K562 (cell line): ENCODE measurements at regions not wholly inside any gene's neighbourhood (a gene's known extent, or its start where the extent isn't known, plus 50 kb on each side); places are given as distances from the start of the nearest gene placed in this dataset.

ENCODE experiments used
- ATAC-seq: fragments of 200-7000 bp; cut with Tn5 transposase; 3 replicates; pipeline ENCODE4 v1.9.1; 2020; ENCODE audit warnings: moderate library complexity
- BruUV-seq: library from RNA; stranded (reverse); fragments of 400-500 nt; replicated peaks from 2 replicates; lab custom pipeline; 2021; lab: Mats Ljungman, UMichigan
- CTCF ChIA-PET: fragments of 300-600 bp; formaldehyde crosslinking; extraction: SDS; loops from one replicate; lab custom pipeline; 2021; ENCODE audit warnings: low intra/inter-chr PET ratio; lab: Yijun Ruan, JAX
- POLR2A ChIA-PET: fragments of 300-600, 350-650 bp; sonication (Branson Sonifier 250); formaldehyde crosslinking; extraction: SDS; loops from one replicate; lab custom pipeline; 2021; ENCODE audit warnings: antibody characterized with exemption, inconsistent platforms; lab: Yijun Ruan, JAX
- DNase-seq, 4 experiments: peaks; one replicate each; pipeline versions ENCODE4 v3.0.0 to v3.0.0-alpha.2; 2011 to 2018; ENCODE audit warnings: low spot score in 3 of 4, mixed read lengths in 3 of 4; ENCODE audit errors: extremely low read depth in 1 of 4
- FAIRE-seq: peaks from 2 replicates; lab custom pipeline; 2011; peaks lifted over from hg19 to GRCh38; lab: Jason Lieb, UNC
- H2AFZ ChIP-seq: 2 replicates; pipeline ENCODE4 v1.6.0; 2011; ENCODE audit warnings: low read depth, low read length, control low read depth, inconsistent platforms
- H3K27ac ChIP-seq: fragments of 200-600 bp; 3 replicates; pipeline ENCODE4 v1.8.0; 2011; ENCODE audit warnings: low read depth, mild to moderate bottlenecking, control low read depth, inconsistent platforms, low read length, moderate library complexity, mixed read lengths; ENCODE audit errors: extremely low read depth
- H3K27me3 ChIP-seq, 2 experiments: fragments of 300-600 bp in 1 of 2; 2 replicates in 1 of 2; 3 replicates in 1 of 2; pipeline versions ENCODE4 v1.6.0 to v1.8.0; 2011; ENCODE audit warnings: inconsistent platforms in 2 of 2, low read length in 2 of 2, mild to moderate bottlenecking in 1 of 2, mixed read lengths in 1 of 2, moderate library complexity in 1 of 2; ENCODE audit not compliant: control insufficient read depth in 2 of 2, insufficient read depth in 2 of 2
- H3K36me3 ChIP-seq: fragments of 300-600 bp; 3 replicates; pipeline ENCODE4 v1.8.0; 2011; ENCODE audit warnings: mild to moderate bottlenecking, low read length, inconsistent platforms; ENCODE audit not compliant: control insufficient read depth, insufficient read depth
- H3K4me1 ChIP-seq, 2 experiments: fragments of 200-600 bp in 1 of 2; replicated peaks in 1 of 2; 2 replicates in 1 of 2; 3 replicates in 1 of 2; pipeline versions ENCODE4 v1.5.1 to v1.8.0; 2011; ENCODE audit warnings: inconsistent platforms in 2 of 2, low read length in 2 of 2, mild to moderate bottlenecking in 1 of 2, mixed read lengths in 1 of 2, moderate library complexity in 1 of 2; ENCODE audit not compliant: control insufficient read depth in 2 of 2, insufficient read depth in 2 of 2
- H3K4me2 ChIP-seq: 2 replicates; pipeline ENCODE4 v1.6.1; 2011; ENCODE audit warnings: low read length, control low read depth, inconsistent platforms, mixed read lengths; ENCODE audit not compliant: insufficient read depth
- H3K4me3 ChIP-seq: fragments of 200-600 bp; sonication (generic), shearing (Covaris generic); 2 replicates; pipeline ENCODE4 v1.5.1; 2016; ENCODE audit warnings: control low read depth, inconsistent platforms
- H3K79me2 ChIP-seq: fragments of 200-600 bp; 3 replicates; pipeline ENCODE4 v1.8.0; 2011; ENCODE audit warnings: low read length, inconsistent platforms; ENCODE audit not compliant: control insufficient read depth, insufficient read depth
- H3K9ac ChIP-seq, 2 experiments: 2 replicates each; pipeline versions ENCODE4 v1.6.0 to v1.6.1; 2011; ENCODE audit warnings: low read depth in 2 of 2, low read length in 2 of 2, control low read depth in 1 of 2, inconsistent platforms in 1 of 2, mild to moderate bottlenecking in 1 of 2, mixed read lengths in 1 of 2; ENCODE audit not compliant: insufficient read depth in 1 of 2
- H3K9me1 ChIP-seq: one replicate; pipeline ENCODE4 v1.6.0; 2011; ENCODE audit warnings: inconsistent platforms, mild to moderate bottlenecking, low read length, moderate library complexity; ENCODE audit not compliant: control insufficient read depth, insufficient read depth
- H3K9me3 ChIP-seq: replicated peaks from 2 replicates; pipeline ENCODE4 v1.5.1; 2011; ENCODE audit warnings: low read depth, low read length, inconsistent platforms; ENCODE audit not compliant: control insufficient read depth, insufficient read depth
- H4K20me1 ChIP-seq: replicated peaks from 2 replicates; pipeline ENCODE4 v1.6.1; 2011; ENCODE audit warnings: low read length, inconsistent platforms, mixed read lengths; ENCODE audit not compliant: control insufficient read depth, insufficient read depth
- HDAC6 ChIP-seq: IDR thresholded peaks from 2 replicates; pipeline ENCODE4 v1.6.1; 2012; ENCODE audit warnings: low read depth, mild to moderate bottlenecking, control low read depth, inconsistent platforms, low read length, moderate library complexity
- MEIS2 ChIP-seq: fragments of 450-650 bp; IDR thresholded peaks from 2 replicates; pipeline ENCODE4 v1.6.1; 2014; ENCODE audit warnings: mild to moderate bottlenecking; ENCODE audit not compliant: partially characterized antibody
- NFXL1 ChIP-seq: fragments of 450-650 bp; formaldehyde crosslinking; IDR thresholded peaks from 2 replicates; pipeline ENCODE4 v1.4.0; 2021; ENCODE audit warnings: mild to moderate bottlenecking
- ZNF324 ChIP-seq: fragments of 250-450 bp; sonication (Bioruptor Pico); IDR thresholded peaks from 2 replicates; pipeline ENCODE4 v1.4.0; 2020; ENCODE audit warnings: mild to moderate bottlenecking
- ZNF445 ChIP-seq: fragments of 250-450 bp; sonication (Bioruptor Pico); IDR thresholded peaks from 2 replicates; pipeline ENCODE4 v1.4.0; 2020; ENCODE audit warnings: low read depth, mild to moderate bottlenecking, moderate library complexity
- ZNF507 ChIP-seq: conservative IDR thresholded peaks from 2 replicates; pipeline ENCODE4 v1.6.1; 2017; ENCODE audit warnings: missing genetic modification characterization, missing compliant biosample characterization
- WGBS: fragments of 100-300 bp; shearing (Covaris generic); methylation state at CpG from one replicate; pipeline ENCODE4 v1.1.6; 2016; ENCODE audit warnings: low coverage, mixed read lengths; ENCODE audit not compliant: insufficient coverage; ENCODE audit errors: missing lambda C conversion rate; 5-methylcytosine and 5-hydroxymethylcytosine counted together
- in situ Hi-C: fragments of 300-500 bp; cut with MboI; formaldehyde crosslinking; loops from 4 replicates; pipeline ENCODE4 v1.15.0; 2018; ENCODE audit warnings: inconsistent platforms, mixed read lengths
- intact Hi-C: fragments of 100-400 bp; cut with micrococcal nuclease; formaldehyde crosslinking; loops from 2 replicates; pipeline ENCODE4 v1.14.2; 2022

- CTCF ChIA-PET, result no interaction called here
- Histone ChIP-seq H2AFZ (no peak overlapping the region), H3K4me3 (no peak overlapping the region), H3K36me3 (no peaks in the 10 kb centered on the region), H3K9me3 (no peaks in the 10 kb centered on the region), H3K4me1 (no peaks in the 10 kb centered on the region), H3K27me3 (no peaks in the 10 kb centered on the region), H3K4me2 (no peak overlapping the region), H3K9ac (no peak overlapping the region), H4K20me1 (no peaks in the 10 kb centered on the region), H3K27ac (no peak overlapping the region), H3K79me2 (no peaks in the 10 kb centered on the region), H3K9me1 (no peaks in the 10 kb centered on the region)
- no peak for DNase-seq
- no peak for ATAC-seq
- peak; percentile 62 for TF ChIP-seq MEIS2
- TF ChIP-seq ZNF324 (CRISPR knock-in tag), result peak; percentile 93
- TF ChIP-seq ZNF445 (CRISPR knock-in tag), result 0 out of 2 replicates have a peak, but pooled peaks have one; percentile 35
- TF ChIP-seq HDAC6, result no peak
- POLR2A ChIA-PET, result no interaction called here
- in situ Hi-C loops, result no loop called here
- intact Hi-C loops, result no loop called here
- no peak for FAIRE-seq
- 2% methylated on average over 2 of the region's 2 CpGs for WGBS
- no TSS peak for BruUV-seq
Observed at GRCh38 chr3:153392363-153392762, 230.3 kb downstream of the RAP2B start.

GRCh38 chr3:153394017-153394416 is 232.0 kb downstream of the RAP2B start:
- H3K36me3 ChIP-seq, result no peaks in the 10 kb centered on the region
- no peaks in the 10 kb centered on the region for H3K27me3 ChIP-seq
- WGBS, result 13% methylated on average over 1 of the region's 1 CpG
- no peaks in the 10 kb centered on the region for H3K79me2 ChIP-seq
- TF ChIP-seq ZNF507 (tag) (peak; percentile 87), NFXL1 (CRISPR knock-in tag) (no peak)
- TF ChIP-seq, all 486 proteins: peak for 1
- Histone ChIP-seq H3K27ac (no peak overlapping the region), H3K4me2 (no peak overlapping the region), H2AFZ (no peak overlapping the region), H4K20me1 (no peaks in the 10 kb centered on the region), H3K9me3 (no peaks in the 10 kb centered on the region), H3K4me1 (no peaks in the 10 kb centered on the region), H3K9me1 (no peaks in the 10 kb centered on the region), H3K9ac (no peak overlapping the region), H3K4me3 (no peak overlapping the region)
- DNase-seq (no peak), FAIRE-seq (no peak), ATAC-seq (no peak)
- no TSS peak for BruUV-seq
- intact Hi-C loops, result no loop called here
- ChIA-PET CTCF (no interaction called here), POLR2A (no interaction called here)
- in situ Hi-C loops, result no loop called here
